ENCODE measurements at regions not wholly inside any gene's neighbourhood (a gene's known extent, or its start where the extent isn't known, plus 50 kb on each side); places are given as distances from the start of the nearest gene placed in this dataset.

DNA sequence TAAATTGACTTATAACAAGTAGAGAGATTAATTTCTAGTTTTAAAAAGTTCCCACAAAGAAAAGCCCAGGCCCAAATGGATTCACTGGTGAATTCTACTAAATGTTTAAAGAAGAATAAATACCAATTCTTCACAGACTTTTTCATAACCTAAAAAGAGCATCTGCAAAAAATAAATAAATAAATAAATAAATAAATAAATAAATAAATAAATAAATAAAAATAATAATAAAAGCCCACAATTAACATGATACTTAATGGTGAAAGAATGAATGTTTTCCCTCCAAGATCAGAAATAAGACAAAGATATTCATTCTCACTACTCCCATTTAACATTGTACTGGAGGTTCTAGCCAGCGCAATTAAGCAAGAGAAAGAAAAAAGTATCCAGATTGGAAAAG lies 97.6 kb upstream of the KAZN start:
- TF ChIP-seq, protein P1, sequence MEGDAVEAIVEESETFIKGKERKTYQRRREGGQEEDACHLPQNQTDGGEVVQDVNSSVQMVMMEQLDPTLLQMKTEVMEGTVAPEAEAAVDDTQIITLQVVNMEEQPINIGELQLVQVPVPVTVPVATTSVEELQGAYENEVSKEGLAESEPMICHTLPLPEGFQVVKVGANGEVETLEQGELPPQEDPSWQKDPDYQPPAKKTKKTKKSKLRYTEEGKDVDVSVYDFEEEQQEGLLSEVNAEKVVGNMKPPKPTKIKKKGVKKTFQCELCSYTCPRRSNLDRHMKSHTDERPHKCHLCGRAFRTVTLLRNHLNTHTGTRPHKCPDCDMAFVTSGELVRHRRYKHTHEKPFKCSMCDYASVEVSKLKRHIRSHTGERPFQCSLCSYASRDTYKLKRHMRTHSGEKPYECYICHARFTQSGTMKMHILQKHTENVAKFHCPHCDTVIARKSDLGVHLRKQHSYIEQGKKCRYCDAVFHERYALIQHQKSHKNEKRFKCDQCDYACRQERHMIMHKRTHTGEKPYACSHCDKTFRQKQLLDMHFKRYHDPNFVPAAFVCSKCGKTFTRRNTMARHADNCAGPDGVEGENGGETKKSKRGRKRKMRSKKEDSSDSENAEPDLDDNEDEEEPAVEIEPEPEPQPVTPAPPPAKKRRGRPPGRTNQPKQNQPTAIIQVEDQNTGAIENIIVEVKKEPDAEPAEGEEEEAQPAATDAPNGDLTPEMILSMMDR (IDR thresholded peaks at IDR 0.05; ENCODE audit: low read depth, low read length) = no peak
- no peak overlapping the region for H3K4me3 ChIP-seq (ENCODE audit: low read depth, low read length)

DNA sequence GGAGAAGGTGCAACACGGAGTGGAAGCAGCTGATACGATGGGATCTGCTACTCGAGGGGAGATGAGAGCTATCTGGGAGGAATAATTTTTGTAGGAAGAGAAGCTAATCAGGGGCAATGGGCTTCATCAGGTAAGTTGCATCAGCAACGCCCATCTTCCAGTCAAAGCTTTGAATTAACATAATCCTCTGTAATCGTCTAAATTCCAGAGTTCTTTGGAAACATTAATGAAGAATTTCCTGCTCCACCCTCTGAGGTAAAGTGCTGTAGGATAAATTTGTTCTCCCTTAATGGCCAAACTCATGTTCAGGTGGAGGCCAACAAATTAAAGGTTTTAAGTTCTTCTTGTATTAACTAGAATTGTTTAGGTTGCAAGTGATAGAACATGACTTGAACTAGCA lies 94.0 kb upstream of the KAZN start:
- H3K4me3 ChIP-seq (ENCODE audit: low read depth, low read length) = no peak overlapping the region

DNA sequence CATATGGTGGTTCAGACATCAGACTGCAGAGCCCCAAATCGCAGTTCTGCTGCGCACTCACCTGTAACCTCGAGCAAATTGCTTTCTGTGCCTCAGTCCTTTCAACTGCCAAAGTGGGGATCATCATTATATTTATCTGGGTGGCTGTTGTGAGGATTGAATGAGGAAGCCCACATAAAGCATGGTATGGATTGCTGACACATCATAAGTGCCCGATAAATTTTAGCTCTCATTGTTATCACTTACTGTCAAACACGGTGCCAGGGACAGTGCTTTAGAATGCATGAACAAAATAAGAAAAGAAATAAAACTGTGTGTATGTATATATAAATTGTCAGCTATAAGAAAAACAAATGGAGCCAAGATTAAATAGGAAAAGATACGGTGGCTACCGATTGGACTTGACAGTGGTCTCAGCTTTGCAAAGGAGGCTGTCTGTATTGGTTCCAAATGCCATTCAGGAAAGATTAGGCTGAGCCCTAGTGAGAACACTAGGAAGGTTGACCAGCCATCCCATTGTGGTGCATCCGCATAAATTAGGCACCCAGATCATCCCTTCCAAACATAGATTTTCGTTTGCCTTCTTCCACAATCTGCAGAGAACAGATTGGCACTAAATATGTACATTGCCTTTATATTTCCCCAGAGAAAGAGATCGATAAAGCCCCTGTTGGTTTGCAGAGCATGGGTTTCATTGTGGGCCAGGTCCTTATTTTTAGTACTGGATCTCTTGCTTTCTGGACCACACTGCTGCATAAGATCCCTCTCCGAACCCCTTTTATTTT lies 91.8 kb upstream of the KAZN start:
- TF ChIP-seq, protein P1 (IDR thresholded peaks at IDR 0.05; ENCODE audit: low read depth, low read length) = no peak
- no peak overlapping the region for H3K4me3 ChIP-seq (ENCODE audit: low read depth, low read length)

More for the DNA sequence above, 94.0 kb upstream of the KAZN start:
- TF ChIP-seq, protein P1 (IDR thresholded peaks at IDR 0.05; ENCODE audit: low read depth, low read length) = no peak

DNA sequence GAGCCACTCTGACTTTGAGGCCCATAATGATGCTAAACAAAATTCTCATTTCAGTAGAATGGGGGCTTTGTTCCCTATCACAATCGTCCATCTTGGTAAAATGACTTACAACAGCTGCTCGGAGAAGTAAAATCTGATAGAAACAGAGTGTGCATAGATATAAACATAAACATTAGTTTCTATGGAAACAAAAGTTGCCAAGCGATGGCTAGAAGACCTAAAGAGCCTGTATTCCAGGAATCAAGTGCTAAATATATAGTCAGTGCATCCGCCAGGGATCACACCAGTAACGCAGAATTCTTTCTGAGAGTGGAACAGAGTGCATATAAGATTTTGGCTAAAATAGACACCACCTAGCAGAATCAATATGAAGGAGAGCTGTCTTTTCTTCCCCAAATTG lies 91.2 kb upstream of the KAZN start:
- TF ChIP-seq, protein P1 (IDR thresholded peaks at IDR 0.05; ENCODE audit: low read depth, low read length) = no peak
- H3K4me3 ChIP-seq (ENCODE audit: low read depth, low read length) = no peak overlapping the region

DNA sequence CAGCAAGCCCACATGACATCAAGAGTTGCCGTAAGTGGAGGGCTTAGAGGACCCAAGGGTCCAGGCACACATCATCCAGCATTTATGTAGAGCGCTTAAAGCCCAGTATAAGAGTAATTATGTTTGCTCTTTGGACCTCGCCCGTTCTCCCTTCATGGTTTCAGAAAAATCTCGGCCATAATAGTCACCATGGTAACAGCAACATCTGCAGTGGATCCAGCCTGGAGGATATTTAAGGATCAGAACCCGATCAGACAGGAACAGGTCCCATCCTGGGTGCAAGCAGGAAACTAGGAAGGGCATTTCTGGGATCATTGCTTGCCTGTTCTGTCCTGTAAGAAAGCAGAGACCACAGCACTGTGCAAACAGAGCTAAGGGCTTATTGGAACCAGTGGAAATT lies 89.9 kb upstream of the KAZN start:
- H3K4me3 ChIP-seq (ENCODE audit: low read depth, low read length) = no peak overlapping the region
- TF ChIP-seq, protein P1 (IDR thresholded peaks at IDR 0.05; ENCODE audit: low read depth, low read length) = no peak

GRCh38 chr1:14511166-14511680 lies 87.3 kb upstream of the KAZN start:
- TF ChIP-seq, protein P1 (IDR thresholded peaks at IDR 0.05; ENCODE audit: low read depth, low read length) = no peak
- no peak overlapping the region for H3K4me3 ChIP-seq (ENCODE audit: low read depth, low read length)

GRCh38 chr1:14511796-14512585 lies 86.5 kb upstream of the KAZN start:
- no peak overlapping the region for H3K4me3 ChIP-seq (ENCODE audit: low read depth, low read length)
- TF ChIP-seq, protein P1 (IDR thresholded peaks at IDR 0.05; ENCODE audit: low read depth, low read length) = no peak
